ENCODE measurements at regions not wholly inside any gene's neighbourhood (a gene's known extent, or its start where the extent isn't known, plus 50 kb on each side); places are given as distances from the start of the nearest gene placed in this dataset.

GRCh38 chr12:88856201-88856600 lies 275.9 kb upstream of the KITLG start:
- TF ChIP-seq TAF1 (IDR thresholded peaks at IDR 0.05; ENCODE audit: low read depth), result no peak
- TF ChIP-seq REST (IDR thresholded peaks at IDR 0.05; ENCODE audit: low read depth), result no peak
- TF ChIP-seq USF1 (IDR thresholded peaks at IDR 0.05), result no peak
- TF ChIP-seq NFIC (IDR thresholded peaks at IDR 0.05), result no peak
- no peak for TF ChIP-seq MAX (IDR thresholded peaks at IDR 0.05)
- no peak for TF ChIP-seq YY1 (IDR thresholded peaks at IDR 0.05; ENCODE audit: low read depth)
- no peak for TF ChIP-seq ZBTB7A (IDR thresholded peaks at IDR 0.05; ENCODE audit: low read depth)
- no peak for TF ChIP-seq RAD21 (IDR thresholded peaks at IDR 0.05; ENCODE audit: low read depth)
